Neural cell (in vitro differentiated cells): ENCODE measurements at regions not wholly inside any gene's neighbourhood (a gene's known extent, or its start where the extent isn't known, plus 50 kb on each side); places are given as distances from the start of the nearest gene placed in this dataset.

ENCODE experiments used
- CTCF ChIP-seq: fragments of 450-650 bp; IDR thresholded peaks from 2 replicates; pipeline ENCODE4 v1.5.1; 2014; ENCODE audit warnings: antibody characterized with exemption, mild to moderate bottlenecking, moderate library complexity; ENCODE audit not compliant: poor library complexity, severe bottlenecking
- MXI1 ChIP-seq: fragments of 450-650 bp; conservative IDR thresholded peaks from 2 replicates; pipeline ENCODE4 v1.6.1; 2014; ENCODE audit warnings: antibody characterized with exemption, mild to moderate bottlenecking; ENCODE audit not compliant: poor library complexity, severe bottlenecking
- POLR2AphosphoS5 ChIP-seq: IDR thresholded peaks from 2 replicates; pipeline ENCODE4 v1.6.1; 2012
- RAD21 ChIP-seq: fragments of 450-650 bp; conservative IDR thresholded peaks from 2 replicates; pipeline ENCODE4 v1.6.1; 2014; ENCODE audit warnings: antibody characterized with exemption, mild to moderate bottlenecking, moderate library complexity

DNA sequence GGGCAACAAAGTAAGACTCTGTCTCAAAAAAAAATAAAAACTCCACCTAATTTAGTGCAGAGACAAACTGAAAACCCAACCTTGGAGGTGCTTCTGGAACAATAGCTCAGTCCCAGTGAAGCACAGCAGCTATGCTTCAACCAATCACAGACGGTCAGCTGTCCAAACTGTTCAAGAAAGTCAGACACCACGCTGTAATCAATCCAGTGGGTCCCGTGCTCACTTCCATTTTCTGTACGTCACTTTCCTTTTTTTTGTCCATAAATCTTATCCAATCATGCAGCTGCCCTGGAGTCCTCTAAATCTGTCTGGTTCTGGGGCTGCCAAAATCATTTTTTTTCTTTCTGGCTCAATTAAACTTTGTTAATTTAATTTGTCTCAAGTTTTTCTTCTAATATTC, 93.6 kb upstream of the FAM174B start:
- TF ChIP-seq POLR2AphosphoS5: no peak
- no peak for TF ChIP-seq CTCF
- TF ChIP-seq MXI1: no peak
- TF ChIP-seq RAD21: no peak
